Fibroblast of the conjunctiva (primary cell): ENCODE measurements at regions not wholly inside any gene's neighbourhood (a gene's known extent, or its start where the extent isn't known, plus 50 kb on each side); places are given as distances from the start of the nearest gene placed in this dataset.

Experiments
- DNase-seq: peaks from one replicate; pipeline ENCODE4 v3.0.0-alpha.2; 2010; ENCODE audit warnings: low read depth

DNA sequence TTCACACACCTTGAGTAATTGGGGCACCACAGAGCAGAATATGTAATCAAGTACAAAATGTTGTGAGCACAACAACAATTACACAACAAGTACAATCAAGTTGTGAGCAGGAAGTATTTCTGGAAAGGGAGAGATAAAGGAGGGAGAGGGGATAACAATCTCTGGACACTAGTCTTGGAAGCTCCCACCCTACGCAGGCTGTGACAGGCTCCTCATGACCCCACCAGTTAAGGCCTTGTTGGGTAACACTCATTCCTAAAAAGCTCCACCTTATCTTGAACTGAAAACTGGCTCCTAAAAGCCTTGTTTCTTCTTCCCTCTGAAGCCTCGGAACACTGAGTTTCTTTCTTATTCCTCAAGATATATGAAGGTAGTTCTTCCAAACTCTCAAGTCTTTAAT is 806.0 kb downstream of the UQCRFS1 start:
- no peak for DNase-seq

- no peak for DNase-seq
Measured at GRCh38 chr19:28405346-28405742, 807.6 kb downstream of the UQCRFS1 start.

- DNase-seq = no peak
Measured at GRCh38 chr19:28404472-28404871, 808.5 kb downstream of the UQCRFS1 start.

GRCh38 chr19:28403690-28404089 is 809.3 kb downstream of the UQCRFS1 start:
- no peak for DNase-seq

DNA sequence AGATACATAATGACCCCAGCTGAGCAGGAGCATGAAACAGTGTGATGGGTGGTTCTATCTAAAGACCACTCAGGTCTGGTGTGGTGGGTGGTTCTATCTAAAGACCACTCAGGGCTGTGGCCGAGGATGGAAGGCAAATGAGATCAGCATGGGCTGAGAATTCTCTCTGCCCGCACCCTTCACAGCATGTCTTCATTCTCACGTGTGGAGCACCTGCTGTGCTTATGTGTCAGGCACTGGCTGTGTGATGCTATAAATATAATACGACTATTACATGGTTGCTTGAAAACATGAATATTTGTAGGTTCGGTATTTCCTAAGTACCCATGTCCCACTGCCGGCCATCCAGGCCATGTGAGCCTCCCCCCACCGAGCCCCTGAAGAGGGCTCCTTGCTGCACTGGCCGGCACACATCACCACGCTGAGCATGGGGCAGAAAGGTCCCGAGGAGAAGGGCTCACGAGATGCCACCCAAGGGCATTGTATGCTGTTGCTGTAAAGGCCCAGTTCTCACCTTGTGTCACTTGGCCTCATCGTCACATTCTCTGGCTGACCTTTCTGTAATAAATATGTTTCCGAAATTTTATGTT is 810.2 kb downstream of the UQCRFS1 start:
- DNase-seq = no peak

DNA sequence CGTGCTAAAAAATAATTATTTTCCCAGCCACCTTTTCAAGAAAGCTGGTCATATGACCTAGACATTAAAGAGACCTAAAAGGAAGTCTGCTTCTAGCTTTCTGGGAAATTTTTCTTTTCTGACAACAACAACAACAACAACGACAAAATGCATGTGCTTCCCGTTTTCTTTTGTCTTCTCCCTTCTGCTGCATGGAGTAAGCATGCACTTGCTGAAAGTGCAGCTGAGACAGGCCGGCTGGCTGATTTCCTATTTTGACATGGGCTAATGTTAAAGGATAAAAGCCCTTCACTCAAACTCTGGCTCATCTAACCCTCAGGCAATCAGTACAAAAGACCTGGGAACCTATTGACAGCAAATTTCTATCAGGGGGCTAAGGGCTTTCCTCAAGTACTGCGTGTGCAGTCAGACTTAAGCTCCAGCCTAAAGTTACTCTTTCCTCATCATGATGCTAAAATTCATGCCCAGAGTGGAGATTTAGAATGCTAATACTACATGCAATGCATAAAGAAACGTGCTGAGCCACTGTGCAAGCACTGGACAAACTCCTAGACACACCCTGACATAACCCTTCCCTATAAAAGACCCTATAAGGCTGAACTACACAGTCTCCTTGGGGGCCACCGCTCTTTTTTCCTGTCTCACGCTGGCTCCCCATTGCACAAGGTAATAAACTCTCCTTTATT is 811.1 kb downstream of the UQCRFS1 start:
- no peak for DNase-seq

DNA sequence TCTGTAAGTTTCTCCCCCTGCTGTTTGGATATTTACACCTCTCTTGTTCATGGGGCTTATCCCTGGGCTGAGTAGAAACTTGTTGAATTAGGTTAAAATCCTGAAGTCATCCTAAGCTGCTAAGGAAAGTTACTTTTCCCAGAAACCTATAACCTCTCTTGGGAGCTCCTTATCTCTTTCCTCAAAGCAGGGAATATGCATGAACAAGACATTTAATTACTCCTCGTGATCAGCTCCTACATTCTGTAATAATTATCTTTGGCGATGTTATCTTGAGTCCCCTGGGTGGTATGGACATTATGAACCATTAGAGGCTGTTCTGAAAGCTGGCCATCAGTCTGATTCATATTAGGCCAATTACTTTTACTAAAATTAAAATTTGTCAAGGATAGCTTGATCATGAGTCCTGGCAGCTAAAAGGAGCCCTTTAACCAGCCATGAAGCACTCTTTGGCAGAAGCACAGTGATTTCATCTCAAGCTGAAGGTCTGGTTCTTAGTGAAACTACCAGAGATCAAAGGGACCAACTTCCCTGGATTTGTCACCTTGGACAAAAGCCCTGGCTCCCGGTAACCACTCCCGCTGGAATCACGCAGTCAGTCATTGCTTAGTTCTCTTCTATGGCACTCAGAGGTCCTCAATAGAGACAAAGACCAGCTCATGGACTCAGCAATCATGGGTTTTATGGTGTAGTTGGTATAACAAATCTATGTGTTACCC is 811.8 kb downstream of the UQCRFS1 start:
- no peak for DNase-seq

GRCh38 chr19:28399187-28399586 is 813.8 kb downstream of the UQCRFS1 start:
- no peak for DNase-seq

GRCh38 chr19:28397800-28398199 is 815.2 kb downstream of the UQCRFS1 start:
- no peak for DNase-seq

- DNase-seq = no peak
Measured at GRCh38 chr19:28397306-28397705, 815.6 kb downstream of the UQCRFS1 start.

- no peak for DNase-seq
Measured at GRCh38 chr19:28396287-28396831, 816.6 kb downstream of the UQCRFS1 start.

DNA sequence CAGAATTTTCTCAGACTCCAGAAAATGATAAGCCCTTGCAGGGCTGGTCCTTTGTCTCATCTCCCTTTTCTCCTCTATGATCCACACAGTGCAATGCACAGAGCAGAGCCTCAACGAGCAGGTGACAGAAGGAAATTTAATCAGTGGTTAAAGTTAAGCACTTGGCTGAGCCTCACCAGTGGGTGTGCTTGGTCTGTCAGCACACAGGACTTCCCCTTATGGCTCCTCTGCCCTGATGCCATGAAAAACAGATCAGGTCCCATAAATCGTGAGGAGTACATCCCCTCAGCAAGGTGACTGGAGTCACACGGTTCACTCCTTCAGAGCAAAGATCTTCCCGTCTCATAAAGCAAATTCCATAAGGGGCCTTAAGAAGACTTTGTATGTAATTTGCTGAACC is 818.2 kb downstream of the UQCRFS1 start:
- no peak for DNase-seq

- no peak for DNase-seq
Measured at GRCh38 chr19:28393574-28394336, 819.2 kb downstream of the UQCRFS1 start.

DNA sequence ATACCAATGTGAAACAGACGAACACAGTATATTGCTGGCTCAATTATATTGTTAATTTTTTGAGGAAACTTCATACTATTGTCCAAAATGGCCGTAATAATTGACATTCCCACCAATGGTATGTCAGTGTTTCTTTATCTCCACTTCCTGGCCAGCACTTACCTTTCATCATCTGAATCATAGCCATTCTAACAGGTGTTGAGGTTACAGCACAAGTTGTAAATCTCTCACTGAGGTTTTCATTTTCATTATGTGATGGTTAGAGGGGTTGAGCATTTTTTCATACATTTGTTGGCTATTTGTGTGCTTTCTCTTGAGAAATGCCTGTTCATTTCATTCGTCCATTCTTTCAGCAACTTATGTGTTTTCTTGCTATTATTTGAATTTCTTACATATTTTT is 824.0 kb downstream of the UQCRFS1 start:
- no peak for DNase-seq

GRCh38 chr19:28387507-28387906 is 825.4 kb downstream of the UQCRFS1 start:
- DNase-seq = no peak

GRCh38 chr19:28386470-28386869 is 826.5 kb downstream of the UQCRFS1 start:
- DNase-seq = no peak

DNA sequence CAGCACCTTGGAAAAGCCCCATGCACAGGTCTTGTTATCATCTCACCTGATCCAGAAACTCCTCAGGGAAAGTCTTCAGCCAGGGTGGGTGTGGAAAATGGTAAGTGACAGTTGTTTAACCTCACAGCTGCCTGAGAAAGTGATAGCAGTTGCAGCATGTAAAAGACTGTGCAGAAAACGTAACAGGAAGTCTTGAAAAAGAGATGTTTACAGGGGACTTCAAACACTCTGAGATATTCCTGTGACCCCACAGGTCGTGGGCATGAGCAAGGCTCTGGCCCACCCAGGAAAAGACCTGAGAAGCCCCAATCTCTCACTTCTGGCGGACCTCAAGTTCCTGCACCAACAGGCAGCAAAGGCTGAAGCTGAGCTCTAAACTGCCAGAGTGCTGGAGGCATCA is 826.9 kb downstream of the UQCRFS1 start:
- DNase-seq = no peak

DNA sequence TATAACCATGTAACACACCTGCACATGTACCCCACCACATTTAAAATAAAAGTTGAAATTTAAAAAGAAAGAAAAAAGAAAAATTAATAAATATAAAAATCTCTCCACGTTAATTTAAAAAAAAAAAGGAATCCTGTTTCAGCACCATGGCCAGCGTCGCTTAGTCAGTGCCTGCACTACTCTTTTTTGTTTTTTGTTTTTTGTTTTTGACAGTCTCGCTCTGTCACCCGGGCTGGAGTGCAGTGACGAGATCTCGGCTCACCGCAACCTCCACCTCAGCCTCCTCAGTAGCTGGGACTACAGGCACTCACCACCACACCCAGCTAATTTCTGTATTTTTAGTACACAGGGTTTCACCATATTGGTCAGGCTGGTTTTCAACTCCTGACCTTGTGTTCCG is 835.9 kb downstream of the UQCRFS1 start:
- DNase-seq = no peak

DNA sequence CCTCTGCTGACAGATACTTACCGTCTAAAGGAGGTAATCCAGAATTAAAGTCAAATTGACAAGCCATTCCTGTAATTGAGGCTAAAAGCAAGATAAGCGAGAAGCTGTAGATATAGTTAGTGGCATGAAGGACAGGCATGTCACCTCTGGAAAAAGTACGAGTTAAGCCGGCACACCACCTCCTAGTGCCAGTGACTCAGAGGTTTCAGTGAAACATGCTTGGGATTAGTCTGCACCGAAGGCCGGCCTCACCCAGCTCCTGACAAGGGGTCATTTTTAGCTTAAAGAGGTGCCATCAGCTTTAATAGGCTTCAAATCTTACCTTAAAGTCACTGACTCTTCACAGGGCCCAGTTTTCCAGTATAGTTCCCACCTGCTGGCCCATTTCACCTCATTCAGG is 838.0 kb downstream of the UQCRFS1 start:
- DNase-seq = no peak

DNA sequence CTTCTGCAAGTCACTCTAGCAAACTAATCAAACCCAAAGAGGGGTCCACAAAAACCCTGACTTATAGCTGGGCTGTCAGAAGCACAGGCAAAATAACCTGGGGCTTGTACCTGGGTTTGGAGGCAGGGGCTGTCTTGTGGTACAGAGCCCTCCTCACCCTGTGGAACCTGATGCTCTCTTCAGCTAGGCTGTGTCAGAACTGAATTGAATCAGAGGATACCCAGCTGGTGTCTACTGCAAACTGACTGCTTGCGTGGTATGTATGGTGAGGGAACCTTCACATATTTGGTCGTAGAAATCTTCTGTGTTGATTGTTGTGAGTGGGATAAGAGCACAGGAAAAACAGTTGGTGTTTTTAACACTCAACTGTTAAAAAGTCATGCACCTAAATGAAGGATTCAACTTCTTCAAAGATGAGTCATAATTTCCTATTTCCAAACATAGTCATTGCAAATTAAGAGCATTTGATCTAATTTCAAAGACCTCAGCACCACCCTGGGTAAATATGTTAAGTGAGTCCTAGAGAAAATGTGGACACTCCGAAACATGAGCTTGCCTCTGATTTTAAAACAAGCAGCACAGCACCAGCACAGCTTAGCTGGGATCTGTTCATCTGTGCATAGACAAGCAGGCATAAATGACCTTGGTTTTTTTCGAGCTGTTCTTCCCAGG is 840.2 kb downstream of the UQCRFS1 start:
- no peak for DNase-seq

DNA sequence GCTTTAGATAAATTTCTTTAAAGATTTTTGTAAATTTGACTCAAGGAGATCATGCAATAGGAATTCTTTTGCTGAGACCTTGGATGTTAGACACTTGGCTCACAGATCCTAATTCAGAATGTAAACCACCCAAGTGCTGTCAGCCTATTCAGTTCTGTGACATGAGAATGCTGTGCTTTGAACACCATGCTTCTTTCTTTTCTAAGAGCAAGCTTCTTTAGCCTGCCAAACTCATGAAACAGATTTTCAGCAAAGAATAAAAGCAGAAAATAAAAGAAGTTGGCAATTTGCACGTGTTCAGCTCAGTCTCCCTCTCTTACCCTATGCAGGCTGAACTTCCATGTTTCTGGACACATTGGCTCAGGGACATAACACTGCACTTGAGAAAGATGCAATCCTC is 845.8 kb downstream of the UQCRFS1 start:
- no peak for DNase-seq

- DNase-seq = no peak
Measured at GRCh38 chr19:28363254-28363653, 849.7 kb downstream of the UQCRFS1 start.
